GM19328 (cell line): ENCODE measurements at regions not wholly inside any gene's neighbourhood (a gene's known extent, or its start where the extent isn't known, plus 50 kb on each side); places are given as distances from the start of the nearest gene placed in this dataset.

Experiments used
- ATAC-seq: cut with Tn5 transposase; IDR thresholded peaks from one replicate; pipeline ENCODE4 v1.9.1; 2021; ENCODE audit warnings: mild to moderate bottlenecking, moderate library complexity; ENCODE audit not compliant: unreplicated experiment

DNA sequence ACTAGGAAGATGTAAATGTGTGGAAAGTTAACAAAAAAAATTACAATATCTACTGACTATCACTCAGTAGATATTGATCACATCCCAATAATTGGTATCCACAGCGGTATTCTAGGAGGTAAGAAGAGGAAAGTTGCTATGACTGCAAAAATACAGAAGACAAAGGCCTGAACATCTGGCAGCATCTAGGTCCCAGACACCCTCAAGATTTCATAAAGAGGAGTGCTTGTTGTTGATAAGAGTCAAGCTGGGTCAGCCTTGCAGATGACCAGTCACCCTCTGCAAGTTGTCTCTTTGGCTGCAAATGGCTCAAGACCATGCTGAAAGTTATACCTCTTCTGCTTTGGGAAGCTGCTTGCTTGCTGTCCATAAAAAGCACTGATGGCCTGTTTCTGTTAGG lies 179.8 kb upstream of the FOXN2 start:
- ATAC-seq, result no peak

DNA sequence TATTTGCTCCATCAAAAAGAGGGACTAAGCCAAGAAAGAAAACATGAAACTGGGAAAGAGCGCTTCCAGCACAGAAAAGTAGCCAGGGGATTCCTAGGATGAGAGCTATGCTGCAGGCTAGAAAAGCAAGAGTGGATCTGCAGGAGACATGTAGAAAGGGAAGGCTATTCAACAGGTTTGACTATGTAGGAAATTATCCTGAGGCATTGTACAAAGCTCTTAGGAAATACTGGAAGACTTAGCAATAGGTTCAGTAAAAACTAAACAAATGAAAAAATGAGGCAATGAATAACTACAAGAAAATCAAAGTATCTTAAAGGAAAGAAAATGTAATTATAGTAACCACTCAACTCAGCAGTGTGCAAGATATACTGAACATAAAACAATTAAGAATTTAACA lies 178.7 kb upstream of the FOXN2 start:
- ATAC-seq, result no peak

DNA sequence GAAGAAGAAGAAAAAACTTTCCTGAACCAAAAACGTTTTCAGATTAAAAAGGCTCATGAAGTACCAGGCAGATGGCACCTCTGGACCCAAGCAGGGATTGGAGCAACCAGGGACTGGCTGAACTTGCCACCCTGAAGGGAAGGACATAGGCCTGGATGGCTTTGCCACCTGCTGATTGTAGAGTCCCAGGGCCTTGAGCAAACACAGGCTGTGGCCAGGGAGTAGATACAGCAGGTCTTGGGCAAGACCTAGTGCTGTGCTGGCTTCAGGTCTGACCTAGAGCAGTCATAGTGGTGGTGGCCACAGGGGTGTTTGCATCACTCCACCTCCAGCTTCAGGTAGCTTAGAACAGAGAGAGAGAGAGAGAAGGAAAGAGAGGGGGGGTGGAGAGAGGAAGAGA lies 176.7 kb upstream of the FOXN2 start:
- ATAC-seq, result no peak

DNA sequence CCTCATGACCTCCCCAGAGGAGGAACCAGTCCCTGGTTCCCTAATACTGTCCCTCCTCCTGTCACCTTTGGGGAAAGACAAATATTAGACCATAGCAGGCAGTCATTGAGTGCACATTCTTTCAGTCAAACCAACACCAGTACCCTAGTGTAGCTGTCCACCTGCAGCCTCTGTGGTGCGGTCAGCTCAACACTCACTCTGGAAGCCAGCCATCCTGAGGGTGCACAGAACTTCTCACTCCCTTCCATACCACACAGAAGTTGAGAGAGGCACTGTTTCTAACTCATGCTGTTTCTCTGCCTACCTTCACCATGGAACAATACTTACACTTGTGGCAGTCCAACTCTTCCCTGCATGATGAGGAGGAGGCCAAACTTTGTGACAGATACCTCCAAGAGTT lies 175.6 kb upstream of the FOXN2 start:
- no peak for ATAC-seq

DNA sequence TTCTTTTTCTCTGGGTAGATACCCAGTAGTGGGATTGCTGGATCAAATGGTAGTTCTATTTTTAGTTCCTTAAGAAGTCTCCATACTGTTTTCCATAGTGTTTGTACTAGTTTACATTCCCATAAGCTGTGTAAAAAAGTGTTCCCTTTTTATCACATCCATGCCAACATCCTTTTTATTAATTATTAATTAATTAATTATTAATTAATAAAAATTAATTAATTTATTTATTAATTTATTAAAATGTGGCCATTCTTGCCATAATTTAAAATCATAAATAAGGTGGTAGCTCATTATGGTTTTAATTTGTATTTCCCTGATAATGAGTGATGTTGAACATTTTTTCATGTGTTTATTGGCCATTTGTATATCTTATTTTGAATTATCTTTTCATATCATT lies 173.9 kb upstream of the FOXN2 start:
- ATAC-seq, result no peak

DNA sequence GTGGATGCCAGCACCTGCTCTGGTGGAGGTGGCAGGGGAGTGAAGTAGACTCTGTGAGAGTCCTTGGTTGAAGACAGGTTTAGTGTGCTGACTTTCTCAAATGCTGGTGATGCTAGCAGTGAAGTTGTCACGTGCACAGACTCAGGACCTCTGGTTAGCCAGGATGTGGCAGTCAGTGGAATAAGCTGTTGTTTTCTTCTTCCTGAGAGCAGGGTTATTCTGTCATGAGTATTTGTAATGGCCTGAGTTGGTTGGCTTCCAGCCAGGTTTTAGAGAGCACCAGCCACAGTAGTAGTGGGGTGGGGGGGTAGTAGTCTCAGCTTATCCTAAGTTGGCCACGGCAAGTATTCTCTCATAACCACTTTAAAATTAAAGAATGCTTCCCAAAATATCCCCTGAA lies 169.7 kb upstream of the FOXN2 start:
- no peak for ATAC-seq

DNA sequence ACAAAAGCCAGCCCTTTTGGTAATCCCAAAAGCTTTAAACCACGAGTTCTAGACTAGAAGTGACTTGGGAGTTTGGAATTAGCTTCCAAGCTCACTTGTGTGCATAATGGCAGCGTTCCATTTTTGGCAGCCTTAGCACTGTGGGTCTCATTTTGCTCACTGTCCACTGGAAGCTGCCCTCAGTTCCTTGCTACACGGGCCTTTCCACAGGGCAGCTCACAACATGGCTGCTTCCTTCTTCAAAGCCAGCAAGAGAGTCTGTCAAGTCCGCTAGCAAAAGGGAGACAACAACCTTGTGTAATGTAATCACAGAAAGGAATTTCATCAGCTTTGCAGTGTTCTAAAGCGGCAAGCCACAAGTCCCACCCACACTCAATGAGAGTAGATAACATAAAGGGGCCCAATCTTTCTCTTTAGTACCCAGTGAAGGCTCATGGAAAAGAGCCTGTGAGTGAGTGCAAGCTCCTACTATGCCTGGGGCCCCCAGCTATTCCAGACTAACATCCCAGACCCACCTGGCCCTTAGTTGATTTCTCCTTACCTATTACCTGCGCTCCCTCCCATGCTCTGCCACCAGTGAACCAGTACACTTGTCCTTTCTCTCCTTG lies 168.5 kb upstream of the FOXN2 start:
- ATAC-seq, result no peak

DNA sequence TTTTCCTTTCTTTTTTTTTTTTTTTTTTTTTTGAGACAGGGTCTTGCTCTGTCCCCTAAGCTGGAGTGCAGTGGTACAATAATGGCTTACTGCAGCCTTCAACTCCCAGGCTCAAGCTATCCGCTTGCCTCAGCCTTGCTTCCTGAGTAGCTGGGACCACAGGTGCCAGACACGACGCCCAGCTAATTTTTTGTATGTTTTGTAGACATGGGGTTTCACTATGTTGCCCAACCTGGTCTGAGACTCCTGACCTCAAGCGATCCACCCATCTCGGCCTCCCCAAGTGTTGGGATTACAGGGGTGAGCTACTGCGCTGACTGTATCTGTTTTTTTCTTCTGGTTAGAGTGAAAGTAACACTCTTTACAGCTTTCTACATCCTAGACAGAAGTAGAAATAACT lies 167.9 kb upstream of the FOXN2 start:
- ATAC-seq, result no peak

DNA sequence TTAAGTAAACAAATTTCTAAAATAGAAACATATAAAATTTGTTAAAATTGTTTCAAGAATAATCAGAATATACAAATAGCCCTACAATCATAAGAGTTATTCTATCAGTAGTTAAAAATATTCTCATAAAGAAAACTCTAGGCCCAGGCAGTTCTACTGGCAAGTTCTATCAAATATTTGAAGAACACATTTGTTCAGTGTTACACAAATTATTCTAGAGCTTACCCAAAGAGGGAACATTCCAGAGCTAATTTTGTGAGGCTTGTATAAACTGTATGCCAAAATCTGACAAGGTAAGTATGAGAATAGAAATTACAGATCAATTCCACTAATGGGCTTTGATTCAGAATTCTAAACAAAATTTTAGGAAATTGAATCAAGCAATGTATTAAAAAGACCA lies 166.8 kb upstream of the FOXN2 start:
- ATAC-seq, result no peak

DNA sequence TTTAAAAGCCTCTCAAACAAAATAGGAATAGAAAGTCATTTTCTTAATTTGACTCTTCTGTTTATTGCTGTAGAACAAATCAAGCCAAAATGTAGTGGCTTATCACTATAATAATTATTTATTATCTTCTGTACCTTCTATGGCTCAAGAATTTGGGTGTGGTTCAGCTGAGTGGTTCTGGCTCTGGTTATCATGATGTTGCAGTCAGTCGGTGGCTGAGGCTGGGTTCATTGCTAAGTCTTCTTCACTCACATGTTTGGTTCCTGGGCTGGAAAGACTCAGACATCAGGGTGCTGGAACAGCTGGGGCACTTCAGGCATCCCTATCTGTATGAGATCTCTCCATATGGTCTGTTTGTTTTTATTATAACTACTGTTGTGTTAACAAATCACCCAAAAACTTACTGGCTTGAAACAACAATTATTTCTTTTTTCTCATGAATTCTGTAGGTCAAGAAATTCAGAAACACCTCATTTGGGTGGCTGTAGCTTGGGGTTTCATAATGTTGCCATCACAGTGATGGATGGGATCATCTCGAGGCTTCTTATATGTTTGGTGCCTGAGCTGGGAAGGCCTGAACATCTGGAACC lies 165.5 kb upstream of the FOXN2 start:
- no peak for ATAC-seq

DNA sequence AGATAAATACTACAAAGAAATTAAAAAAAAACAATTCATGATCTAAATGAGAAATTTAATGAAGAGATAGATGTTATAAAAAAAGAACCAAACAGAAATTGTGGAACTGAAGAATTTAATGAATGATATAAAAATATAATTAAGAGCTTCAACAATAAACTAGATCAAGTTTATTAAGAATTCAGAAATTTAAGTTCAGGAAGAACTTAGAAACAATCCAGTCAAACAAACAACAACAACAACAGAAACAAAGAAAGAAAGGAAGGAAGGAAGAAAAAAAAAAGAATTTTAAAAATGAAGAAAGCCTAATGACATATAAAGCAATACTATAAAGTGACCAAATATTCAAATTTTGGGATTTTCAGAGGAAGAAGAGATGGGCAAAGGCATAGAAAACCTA lies 157.3 kb upstream of the FOXN2 start:
- ATAC-seq, result no peak

DNA sequence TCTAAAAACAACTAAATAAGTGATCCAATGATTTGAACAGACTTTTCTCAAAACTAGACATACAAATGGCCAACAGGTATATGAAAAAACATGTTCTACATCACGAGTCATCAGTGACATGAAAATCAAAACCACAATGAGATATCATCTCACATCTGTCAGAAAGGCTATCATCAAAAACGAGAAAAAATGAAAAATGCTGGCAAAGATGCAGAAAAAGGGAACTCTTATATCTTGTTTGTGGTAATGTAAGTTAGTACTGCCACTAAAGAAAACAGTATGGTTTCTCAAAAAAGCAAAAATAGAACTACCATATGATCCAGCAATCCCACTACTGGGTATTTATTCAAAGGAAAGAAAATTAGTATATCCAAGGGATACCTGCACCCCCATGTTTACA lies 152.9 kb upstream of the FOXN2 start:
- ATAC-seq, result no peak

DNA sequence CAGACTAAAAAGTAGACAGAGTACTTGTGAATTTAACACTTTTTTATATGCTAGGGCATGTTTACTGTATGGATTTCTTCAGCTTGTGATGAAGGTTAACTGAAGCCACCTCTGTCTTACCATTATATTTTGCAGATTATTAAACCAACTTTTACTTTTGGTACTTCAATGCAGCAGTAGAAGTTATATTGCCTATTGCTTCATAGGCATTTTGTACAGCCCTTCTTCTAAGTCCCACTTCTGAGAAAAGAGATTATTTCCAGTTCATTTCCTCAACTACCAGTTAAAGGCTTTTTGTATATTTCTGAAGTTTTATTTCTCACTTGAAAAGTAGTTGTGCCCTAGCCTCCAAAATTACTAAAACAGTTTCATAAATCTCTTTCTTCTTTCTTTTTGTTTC lies 151.7 kb upstream of the FOXN2 start:
- no peak for ATAC-seq

DNA sequence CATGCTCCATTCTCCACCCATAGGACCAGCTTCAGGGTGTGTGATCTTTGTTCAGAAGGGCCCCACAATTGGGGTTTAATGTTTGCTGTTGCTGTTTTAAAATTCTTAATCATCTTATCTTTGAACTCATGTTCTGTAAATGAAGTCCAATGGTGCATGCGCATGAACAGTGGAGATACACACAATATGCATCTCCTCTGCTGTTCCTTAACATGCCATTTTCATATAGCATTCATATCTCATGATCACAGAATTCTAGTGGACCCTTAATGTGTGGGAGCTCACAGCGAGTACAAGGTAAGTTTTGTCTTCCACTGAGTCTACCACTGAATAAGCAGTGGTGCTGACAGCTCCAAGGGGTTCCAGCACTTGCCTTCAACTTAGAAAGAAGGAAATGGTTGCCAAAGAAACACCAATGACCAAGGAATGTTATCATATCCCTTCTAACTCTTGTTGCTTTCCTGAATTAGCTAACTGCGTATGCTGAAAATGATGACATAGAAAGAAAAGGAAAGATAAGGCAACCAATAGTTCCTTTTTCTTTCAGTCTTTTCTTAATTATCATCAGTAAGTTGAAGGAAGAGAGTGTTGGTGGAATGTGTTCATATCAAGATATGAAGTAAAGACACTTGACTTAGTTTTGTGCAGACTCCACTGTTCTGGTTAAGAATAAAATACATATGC lies 149.3 kb upstream of the FOXN2 start:
- ATAC-seq, result no peak

DNA sequence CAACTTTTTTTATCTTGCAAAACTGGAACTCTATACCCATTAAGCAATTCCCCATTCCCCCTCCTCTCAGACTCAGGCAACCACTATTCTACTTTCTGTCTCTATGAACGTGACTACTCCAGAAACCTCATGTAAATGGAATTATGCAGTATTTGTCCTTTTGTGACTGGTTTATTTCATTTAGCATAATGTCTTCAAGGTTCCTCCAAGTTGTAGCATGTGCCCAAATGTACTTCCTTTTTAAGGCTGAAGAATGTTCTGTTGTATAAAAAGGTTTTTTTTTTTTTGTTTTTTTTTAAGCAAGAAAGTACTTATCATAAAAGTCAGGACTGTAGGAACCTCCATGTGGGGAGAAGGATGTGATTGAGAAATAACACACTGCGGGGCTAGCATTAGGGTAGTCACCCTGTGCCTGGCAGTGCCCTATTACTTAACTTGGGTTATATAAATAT lies 145.3 kb upstream of the FOXN2 start:
- ATAC-seq, result no peak

DNA sequence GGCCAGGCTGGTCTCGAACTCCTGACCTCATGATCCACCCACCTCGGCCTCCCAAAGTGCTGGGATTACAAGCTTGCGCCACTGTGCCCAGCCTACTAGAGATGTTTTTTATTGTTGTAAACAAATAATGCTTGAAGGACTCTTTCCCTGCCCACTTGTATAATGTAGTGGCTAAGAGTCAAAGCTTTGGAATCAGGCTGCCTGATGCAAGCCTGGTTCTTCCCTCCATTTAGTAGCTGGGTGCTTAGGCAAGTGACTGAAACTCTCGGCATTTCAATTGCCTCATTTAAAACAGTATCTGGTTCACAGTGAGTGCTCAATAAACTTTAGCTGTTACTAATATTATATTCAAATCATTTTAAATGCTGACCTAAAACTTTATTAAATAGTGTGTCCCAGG lies 144.2 kb upstream of the FOXN2 start:
- no peak for ATAC-seq

DNA sequence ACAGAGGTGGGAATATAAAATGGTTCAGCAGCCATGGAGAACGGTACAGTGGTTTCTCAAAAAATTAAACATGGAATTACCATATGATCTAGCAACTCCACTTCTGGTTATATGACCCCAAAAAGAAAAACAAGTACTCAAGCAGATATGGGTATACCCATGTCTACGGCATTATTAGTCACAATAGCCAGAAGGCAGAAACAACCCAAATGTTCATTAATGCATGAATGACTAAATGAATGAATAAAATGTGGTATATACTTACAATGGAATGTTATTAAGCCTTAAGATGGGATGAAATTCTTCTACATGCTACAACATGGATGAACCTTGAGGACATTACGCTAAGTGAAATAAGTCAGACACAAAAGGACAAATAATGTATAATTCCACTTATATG lies 141.3 kb upstream of the FOXN2 start:
- no peak for ATAC-seq

DNA sequence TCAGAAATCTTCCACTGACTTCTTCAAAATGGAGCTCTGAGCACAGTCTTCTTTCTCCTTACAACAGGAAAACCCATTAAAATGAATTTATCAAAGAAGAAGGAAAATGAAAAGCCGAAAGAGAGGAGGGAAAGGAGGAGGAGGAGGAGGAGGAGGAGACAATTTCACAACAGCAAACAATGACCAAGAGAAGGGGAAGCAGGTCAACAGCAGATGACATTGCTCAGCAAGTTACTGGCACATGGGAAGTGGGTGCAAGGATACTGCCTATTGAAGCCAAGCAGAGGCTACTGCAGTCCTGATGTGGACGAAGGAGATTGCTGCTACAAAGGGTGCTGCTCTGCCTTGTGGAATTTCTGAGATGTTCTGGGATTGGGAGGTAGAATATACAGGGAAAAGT lies 140.0 kb upstream of the FOXN2 start:
- ATAC-seq, result no peak

DNA sequence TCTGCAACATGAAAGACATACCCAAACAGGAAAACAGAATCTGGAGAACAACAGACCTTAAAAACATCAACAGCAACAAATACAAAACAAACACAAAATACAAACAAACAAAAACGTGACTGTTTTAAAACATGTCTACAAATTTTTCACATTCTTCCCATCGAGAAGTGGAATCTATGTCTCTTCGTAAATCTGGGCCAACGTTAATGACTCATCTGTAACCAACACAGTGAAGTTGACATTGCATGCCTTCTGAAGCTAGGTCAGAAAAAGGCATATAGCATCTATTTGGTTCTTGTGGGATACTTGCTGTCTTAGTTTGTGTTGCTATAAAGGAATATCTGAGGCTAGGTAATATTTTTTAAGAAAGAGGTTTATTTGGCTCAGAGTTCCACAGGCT lies 139.2 kb upstream of the FOXN2 start:
- no peak for ATAC-seq

DNA sequence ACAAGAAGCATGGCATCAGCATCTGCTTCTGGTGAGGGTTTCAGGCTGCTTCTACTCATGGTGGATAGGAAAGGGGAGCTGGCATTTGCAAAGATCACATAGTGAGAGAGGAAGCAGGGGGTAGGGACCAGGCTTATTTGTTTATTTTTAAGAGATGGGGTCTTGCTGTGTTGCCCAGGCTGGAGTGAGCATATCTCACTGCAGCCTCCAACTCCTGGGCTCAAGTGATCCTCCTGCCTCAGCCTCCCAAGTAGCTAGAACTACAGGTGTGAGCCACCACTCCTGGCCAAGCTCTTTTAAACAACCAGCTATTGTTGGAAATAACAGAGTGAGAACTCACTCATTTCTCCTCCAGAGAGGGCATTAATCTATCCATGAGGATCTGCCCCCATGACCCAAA lies 138.8 kb upstream of the FOXN2 start:
- ATAC-seq, result no peak

DNA sequence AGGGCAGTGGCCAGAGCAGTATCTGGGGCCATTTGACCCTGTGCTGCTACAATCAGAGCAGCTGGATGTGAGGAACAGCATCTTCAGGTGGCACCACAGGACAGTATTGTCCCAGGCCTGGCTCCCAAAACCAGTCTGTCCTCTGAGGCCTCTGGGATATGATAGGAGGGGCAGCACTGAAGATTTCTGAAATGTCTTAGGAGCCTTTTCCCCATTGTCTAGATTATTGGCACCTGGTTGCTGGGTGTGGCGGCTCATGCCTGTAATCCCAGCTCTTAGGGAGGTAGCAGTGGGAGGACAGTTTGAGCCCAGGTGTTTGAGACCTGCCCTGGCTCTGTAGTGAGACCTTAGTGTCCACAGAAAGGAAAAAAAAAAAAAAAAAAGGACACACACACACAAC lies 137.6 kb upstream of the FOXN2 start:
- ATAC-seq, result no peak

DNA sequence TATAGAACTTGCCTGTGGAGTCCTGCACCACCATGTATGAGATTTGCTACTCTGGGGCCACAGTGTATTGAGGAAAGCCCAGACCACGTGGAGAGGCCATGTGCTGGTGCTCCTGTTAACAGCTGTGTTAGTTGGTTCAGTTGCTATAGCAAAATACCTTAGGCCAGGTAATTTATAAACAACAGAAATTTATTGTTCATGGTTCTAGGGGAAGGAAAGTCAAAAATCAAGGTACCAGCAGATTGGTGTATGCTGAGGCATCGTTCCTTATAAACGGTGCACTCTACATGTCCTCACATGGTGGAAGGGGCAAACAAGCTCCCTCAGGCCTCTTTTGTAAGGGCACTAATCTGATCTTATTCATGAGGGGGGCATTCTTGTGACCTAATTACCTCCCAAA lies 135.9 kb upstream of the FOXN2 start:
- ATAC-seq, result no peak

DNA sequence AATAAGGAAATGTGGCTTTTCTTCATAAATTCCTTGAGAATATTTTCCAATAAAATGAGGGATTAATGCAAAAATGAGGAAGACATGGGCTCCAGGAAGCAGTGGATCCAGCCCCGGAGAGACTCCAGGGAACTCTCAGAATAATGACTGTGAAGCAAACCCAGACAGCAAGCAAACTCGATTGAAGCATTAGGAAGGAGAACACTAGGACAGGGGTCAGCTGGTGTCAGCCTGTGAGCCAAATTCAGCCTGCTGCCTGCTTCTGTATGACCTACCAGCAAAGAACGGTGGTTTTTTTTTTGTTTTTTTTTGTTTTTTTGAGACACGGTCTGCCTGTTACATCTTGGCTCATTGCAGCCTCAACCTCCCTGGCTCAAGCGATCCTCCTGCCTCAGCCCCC lies 133.9 kb upstream of the FOXN2 start:
- no peak for ATAC-seq
